Peyer's patch (tissue), 4 donors: ENCODE measurements at regions not wholly inside any gene's neighbourhood (a gene's known extent, or its start where the extent isn't known, plus 50 kb on each side); places are given as distances from the start of the nearest gene placed in this dataset.

Experiments
- DNase-seq, 3 donors: peaks; one replicate each; pipeline ENCODE4 v3.0.0-alpha.2; 2017 to 2019
- H3K27ac ChIP-seq, 4 donors: fragments of 200-600 bp; sonication (generic); one replicate each; pipeline ENCODE4 v1.5.1; 2016 to 2019
- H3K27me3 ChIP-seq, 2 donors: fragments of 200-600 bp; sonication (generic); one replicate each; pipeline ENCODE4 v1.5.1; 2019
- H3K36me3 ChIP-seq, 3 donors: fragments of 200-600 bp; sonication (generic); one replicate each; pipeline ENCODE4 v1.5.1; 2016 to 2019
- H3K4me1 ChIP-seq, 4 donors: fragments of 200-600 bp; sonication (generic); one replicate each; pipeline ENCODE4 v1.5.1; 2016 to 2019
- H3K4me3 ChIP-seq, 4 donors: fragments of 200-600 bp; sonication (generic); 1 replicate in 3 of 4; 2 replicates in 1 of 4; pipeline ENCODE4 v1.5.1; 2016 to 2019; ENCODE audit warnings: mild to moderate bottlenecking in 1 of 4
- H3K9me3 ChIP-seq, 4 donors: fragments of 200-600 bp; sonication (generic); one replicate each; pipeline ENCODE4 v1.5.1; 2016 to 2019; ENCODE audit warnings: mild to moderate bottlenecking in 1 of 4
- CTCF ChIP-seq, 6 experiments: fragments of 450-650 bp in 4 of 6; fragments of 200-600 bp in 2 of 6; sonication (generic) in 1 of 6; IDR thresholded peaks; one replicate each; pipeline ENCODE4 v1.5.1; 2017 to 2019; ENCODE audit warnings: antibody characterized with exemption in 6 of 6, mild to moderate bottlenecking in 3 of 6, moderate library complexity in 1 of 6
- POLR2A ChIP-seq, 2 donors: fragments of 450-650 bp; IDR thresholded peaks; one replicate each; pipeline ENCODE4 v1.5.1; 2017; ENCODE audit warnings: antibody characterized with exemption in 2 of 2, mild to moderate bottlenecking in 2 of 2, moderate library complexity in 2 of 2

- TF ChIP-seq CTCF (IDR thresholded peaks at IDR 0.05), result no peak
- TF ChIP-seq POLR2A (IDR thresholded peaks at IDR 0.05), result no peak
- H3K4me3 ChIP-seq, result no peak overlapping the region
- no peak for DNase-seq
- no peaks in the 10 kb centered on the region for H3K9me3 ChIP-seq
- no peak overlapping the region for H3K27ac ChIP-seq
- no peaks in the 10 kb centered on the region for H3K36me3 ChIP-seq
- H3K27me3 ChIP-seq, result no peaks in the 10 kb centered on the region
- H3K4me1 ChIP-seq, result no peaks in the 10 kb centered on the region
Measured at GRCh38 chr10:120347644-120348043, 109.4 kb upstream of the PLPP4 start.

GRCh38 chr10:120349069-120349468 is 108.0 kb upstream of the PLPP4 start:
- no peak for DNase-seq
- no peaks in the 10 kb centered on the region for H3K9me3 ChIP-seq
- H3K27me3 ChIP-seq, result no peaks in the 10 kb centered on the region
- no peak overlapping the region for H3K27ac ChIP-seq
- TF ChIP-seq CTCF (IDR thresholded peaks at IDR 0.05), result no peak
- no peak for TF ChIP-seq POLR2A (IDR thresholded peaks at IDR 0.05)
- H3K36me3 ChIP-seq, result no peaks in the 10 kb centered on the region
- no peak overlapping the region for H3K4me3 ChIP-seq
- H3K4me1 ChIP-seq, result no peaks in the 10 kb centered on the region

- no peak overlapping the region for H3K27ac ChIP-seq
- no peak for DNase-seq
Measured at GRCh38 chr10:120355425-120355824, 101.6 kb upstream of the PLPP4 start.

GRCh38 chr10:120360571-120360970 is 96.5 kb upstream of the PLPP4 start:
- H3K9me3 ChIP-seq, result no peaks in the 10 kb centered on the region
- no peak overlapping the region for H3K4me3 ChIP-seq
- H3K27me3 ChIP-seq, result no peaks in the 10 kb centered on the region
- TF ChIP-seq CTCF (IDR thresholded peaks at IDR 0.05) (no peak), POLR2A (IDR thresholded peaks at IDR 0.05) (no peak)
- H3K36me3 ChIP-seq, result no peaks in the 10 kb centered on the region
- no peaks in the 10 kb centered on the region for H3K4me1 ChIP-seq
- no peak overlapping the region for H3K27ac ChIP-seq
- no peak for DNase-seq

More at GRCh38 chr10:120355425-120355824, 101.6 kb upstream of the PLPP4 start:
- Histone ChIP-seq H3K9me3 (no peaks in the 10 kb centered on the region), H3K4me3 (no peak overlapping the region), H3K27me3 (no peaks in the 10 kb centered on the region), H3K36me3 (no peaks in the 10 kb centered on the region), H3K4me1 (no peaks in the 10 kb centered on the region)
- TF ChIP-seq POLR2A (IDR thresholded peaks at IDR 0.05), result no peak
- no peak for TF ChIP-seq CTCF (IDR thresholded peaks at IDR 0.05)

GRCh38 chr10:120365872-120366271 is 91.2 kb upstream of the PLPP4 start:
- Histone ChIP-seq H3K4me1 (no peaks in the 10 kb centered on the region), H3K27me3 (no peaks in the 10 kb centered on the region), H3K36me3 (no peaks in the 10 kb centered on the region), H3K9me3 (no peaks in the 10 kb centered on the region), H3K4me3 (no peak overlapping the region), H3K27ac (no peak overlapping the region)
- TF ChIP-seq POLR2A (IDR thresholded peaks at IDR 0.05) (no peak), CTCF (IDR thresholded peaks at IDR 0.05) (no peak)
- no peak for DNase-seq

- Histone ChIP-seq H3K9me3 (no peaks in the 10 kb centered on the region), H3K4me3 (no peak overlapping the region), H3K27ac (no peak overlapping the region), H3K36me3 (no peaks in the 10 kb centered on the region), H3K4me1 (no peaks in the 10 kb centered on the region), H3K27me3 (no peaks in the 10 kb centered on the region)
- no peak for DNase-seq
- TF ChIP-seq POLR2A (IDR thresholded peaks at IDR 0.05), result no peak
- no peak for TF ChIP-seq CTCF (IDR thresholded peaks at IDR 0.05)
Measured at GRCh38 chr10:120367341-120367740, 89.7 kb upstream of the PLPP4 start.
